K562 (cell line): ENCODE measurements at regions not wholly inside any gene's neighbourhood (a gene's known extent, or its start where the extent isn't known, plus 50 kb on each side); places are given as distances from the start of the nearest gene placed in this dataset.

Source experiments
- ATAC-seq: fragments of 200-7000 bp; cut with Tn5 transposase; 3 replicates; pipeline ENCODE4 v1.9.1; 2020; ENCODE audit warnings: moderate library complexity
- BruUV-seq: library from RNA; stranded (reverse); fragments of 400-500 nt; replicated peaks from 2 replicates; lab custom pipeline; 2021; lab: Mats Ljungman, UMichigan
- CTCF ChIA-PET: fragments of 300-600 bp; formaldehyde crosslinking; extraction: SDS; loops from one replicate; lab custom pipeline; 2021; ENCODE audit warnings: low intra/inter-chr PET ratio; lab: Yijun Ruan, JAX
- POLR2A ChIA-PET: fragments of 300-600, 350-650 bp; sonication (Branson Sonifier 250); formaldehyde crosslinking; extraction: SDS; loops from one replicate; lab custom pipeline; 2021; ENCODE audit warnings: antibody characterized with exemption, inconsistent platforms; lab: Yijun Ruan, JAX
- DNase-seq, 4 experiments: peaks; one replicate each; pipeline versions ENCODE4 v3.0.0 to v3.0.0-alpha.2; 2011 to 2018; ENCODE audit warnings: low spot score in 3 of 4, mixed read lengths in 3 of 4; ENCODE audit errors: extremely low read depth in 1 of 4
- FAIRE-seq: peaks from 2 replicates; lab custom pipeline; 2011; peaks lifted over from hg19 to GRCh38; lab: Jason Lieb, UNC
- H2AFZ ChIP-seq: 2 replicates; pipeline ENCODE4 v1.6.0; 2011; ENCODE audit warnings: low read depth, low read length, control low read depth, inconsistent platforms
- H3K27ac ChIP-seq: fragments of 200-600 bp; 3 replicates; pipeline ENCODE4 v1.8.0; 2011; ENCODE audit warnings: low read depth, mild to moderate bottlenecking, control low read depth, inconsistent platforms, low read length, moderate library complexity, mixed read lengths; ENCODE audit errors: extremely low read depth
- H3K27me3 ChIP-seq, 2 experiments: fragments of 300-600 bp in 1 of 2; 2 replicates in 1 of 2; 3 replicates in 1 of 2; pipeline versions ENCODE4 v1.6.0 to v1.8.0; 2011; ENCODE audit warnings: inconsistent platforms in 2 of 2, low read length in 2 of 2, mild to moderate bottlenecking in 1 of 2, mixed read lengths in 1 of 2, moderate library complexity in 1 of 2; ENCODE audit not compliant: control insufficient read depth in 2 of 2, insufficient read depth in 2 of 2
- H3K36me3 ChIP-seq: fragments of 300-600 bp; 3 replicates; pipeline ENCODE4 v1.8.0; 2011; ENCODE audit warnings: mild to moderate bottlenecking, low read length, inconsistent platforms; ENCODE audit not compliant: control insufficient read depth, insufficient read depth
- H3K4me1 ChIP-seq, 2 experiments: fragments of 200-600 bp in 1 of 2; replicated peaks in 1 of 2; 2 replicates in 1 of 2; 3 replicates in 1 of 2; pipeline versions ENCODE4 v1.5.1 to v1.8.0; 2011; ENCODE audit warnings: inconsistent platforms in 2 of 2, low read length in 2 of 2, mild to moderate bottlenecking in 1 of 2, mixed read lengths in 1 of 2, moderate library complexity in 1 of 2; ENCODE audit not compliant: control insufficient read depth in 2 of 2, insufficient read depth in 2 of 2
- H3K4me2 ChIP-seq: 2 replicates; pipeline ENCODE4 v1.6.1; 2011; ENCODE audit warnings: low read length, control low read depth, inconsistent platforms, mixed read lengths; ENCODE audit not compliant: insufficient read depth
- H3K4me3 ChIP-seq: fragments of 200-600 bp; sonication (generic), shearing (Covaris generic); 2 replicates; pipeline ENCODE4 v1.5.1; 2016; ENCODE audit warnings: control low read depth, inconsistent platforms
- H3K79me2 ChIP-seq: fragments of 200-600 bp; 3 replicates; pipeline ENCODE4 v1.8.0; 2011; ENCODE audit warnings: low read length, inconsistent platforms; ENCODE audit not compliant: control insufficient read depth, insufficient read depth
- H3K9ac ChIP-seq, 2 experiments: 2 replicates each; pipeline versions ENCODE4 v1.6.0 to v1.6.1; 2011; ENCODE audit warnings: low read depth in 2 of 2, low read length in 2 of 2, control low read depth in 1 of 2, inconsistent platforms in 1 of 2, mild to moderate bottlenecking in 1 of 2, mixed read lengths in 1 of 2; ENCODE audit not compliant: insufficient read depth in 1 of 2
- H3K9me1 ChIP-seq: one replicate; pipeline ENCODE4 v1.6.0; 2011; ENCODE audit warnings: inconsistent platforms, mild to moderate bottlenecking, low read length, moderate library complexity; ENCODE audit not compliant: control insufficient read depth, insufficient read depth
- H3K9me3 ChIP-seq: replicated peaks from 2 replicates; pipeline ENCODE4 v1.5.1; 2011; ENCODE audit warnings: low read depth, low read length, inconsistent platforms; ENCODE audit not compliant: control insufficient read depth, insufficient read depth
- H4K20me1 ChIP-seq: replicated peaks from 2 replicates; pipeline ENCODE4 v1.6.1; 2011; ENCODE audit warnings: low read length, inconsistent platforms, mixed read lengths; ENCODE audit not compliant: control insufficient read depth, insufficient read depth
- BCL6 ChIP-seq: fragments of 250-450 bp; sonication (Bioruptor Pico); IDR thresholded peaks from 2 replicates; pipeline ENCODE4 v1.4.0; 2020
- DIDO1 ChIP-seq: fragments of 450-650 bp; IDR thresholded peaks from 2 replicates; pipeline ENCODE4 v1.6.1; 2016; ENCODE audit warnings: low read depth, missing biosample characterization, missing genetic modification characterization
- FOXA1 ChIP-seq: fragments of 450-650 bp; IDR thresholded peaks from 2 replicates; pipeline ENCODE4 v1.6.1; 2016; ENCODE audit warnings: mild to moderate bottlenecking, borderline replicate concordance
- JUND ChIP-seq, 2 experiments: IDR thresholded peaks; 2 replicates in 1 of 2; 3 replicates in 1 of 2; pipeline ENCODE4 v1.6.1; 2011; ENCODE audit warnings: borderline replicate concordance in 2 of 2, low read depth in 2 of 2, low read length in 2 of 2, improper control_type of control experiment in 1 of 2, missing biosample characterization in 1 of 2, missing genetic modification characterization in 1 of 2, missing genetic modification reagents in 1 of 2
- KLF1 ChIP-seq: fragments of 450-650 bp; IDR thresholded peaks from 2 replicates; pipeline ENCODE4 v1.6.1; 2016; ENCODE audit warnings: missing genetic modification characterization, missing compliant biosample characterization
- MYC ChIP-seq, 2 experiments: fragments of 250-450 bp in 1 of 2; sonication (Bioruptor Pico) in 1 of 2; IDR thresholded peaks; 2 replicates each; pipeline versions ENCODE4 v1.5.1 to v1.6.1; 2012 to 2021; ENCODE audit warnings: low read depth in 2 of 2, borderline replicate concordance in 1 of 2, improper control_type of control experiment in 1 of 2, low read length in 1 of 2, mild to moderate bottlenecking in 1 of 2, moderate library complexity in 1 of 2
- NBN ChIP-seq: fragments of 450-650 bp; IDR thresholded peaks from 2 replicates; pipeline ENCODE4 v1.6.1; 2016; ENCODE audit warnings: low read depth, mild to moderate bottlenecking
- NR3C1 ChIP-seq: sonication (generic); formaldehyde crosslinking; IDR thresholded peaks from 2 replicates; pipeline ENCODE4 v1.8.1; 2022; ENCODE audit warnings: missing genetic modification reagents
- PCBP1 ChIP-seq: fragments of 200-400 bp; formaldehyde crosslinking; IDR thresholded peaks from 2 replicates; pipeline ENCODE4 v1.6.1; 2018; ENCODE audit warnings: mild to moderate bottlenecking, low read depth, low read length; ENCODE audit not compliant: poor library complexity, severe bottlenecking
- ZFP1 ChIP-seq: fragments of 450-650 bp; formaldehyde crosslinking; IDR thresholded peaks from 2 replicates; pipeline ENCODE4 v1.4.0; 2020; ENCODE audit warnings: mild to moderate bottlenecking, mixed read lengths
- ZNF140 ChIP-seq: fragments of 250-450 bp; sonication (Bioruptor Pico); IDR thresholded peaks from 2 replicates; pipeline ENCODE4 v1.8.0; 2021; ENCODE audit warnings: moderate library complexity, mild to moderate bottlenecking, inconsistent platforms
- ZNF316 ChIP-seq: fragments of 450-650 bp; IDR thresholded peaks from 2 replicates; pipeline ENCODE4 v1.6.1; 2016
- ZNF445 ChIP-seq: fragments of 250-450 bp; sonication (Bioruptor Pico); IDR thresholded peaks from 2 replicates; pipeline ENCODE4 v1.4.0; 2020; ENCODE audit warnings: low read depth, mild to moderate bottlenecking, moderate library complexity
- ZNF764 ChIP-seq: fragments of 250-450 bp; sonication (Bioruptor Pico); IDR thresholded peaks from 2 replicates; pipeline ENCODE4 v1.4.0; 2020; ENCODE audit warnings: low read depth, mild to moderate bottlenecking, moderate library complexity
- ZNF77 ChIP-seq: fragments of 250-450 bp; sonication (Bioruptor Pico); IDR thresholded peaks from 2 replicates; pipeline ENCODE4 v1.5.0; 2020
- ZSCAN32 ChIP-seq: fragments of 450-650 bp; formaldehyde crosslinking; IDR thresholded peaks from 2 replicates; pipeline ENCODE4 v1.4.0; 2020; ENCODE audit warnings: mild to moderate bottlenecking, moderate library complexity
- WGBS: fragments of 100-300 bp; shearing (Covaris generic); methylation state at CpG from one replicate; pipeline ENCODE4 v1.1.6; 2016; ENCODE audit warnings: low coverage, mixed read lengths; ENCODE audit not compliant: insufficient coverage; ENCODE audit errors: missing lambda C conversion rate; 5-methylcytosine and 5-hydroxymethylcytosine counted together
- in situ Hi-C: fragments of 300-500 bp; cut with MboI; formaldehyde crosslinking; loops from 4 replicates; pipeline ENCODE4 v1.15.0; 2018; ENCODE audit warnings: inconsistent platforms, mixed read lengths
- intact Hi-C: fragments of 100-400 bp; cut with micrococcal nuclease; formaldehyde crosslinking; loops from 2 replicates; pipeline ENCODE4 v1.14.2; 2022
- TF ChIP-seq, protein P1 (sequence below): fragments of 450-650 bp; IDR thresholded peaks from 2 replicates; pipeline ENCODE4 v1.7.0; 2016; ENCODE audit warnings: borderline replicate concordance
- TF ChIP-seq, protein P2 (sequence below): fragments of 250-450 bp; sonication (Bioruptor Pico); IDR thresholded peaks from 2 replicates; pipeline ENCODE4 v1.4.0; 2020; ENCODE audit warnings: mild to moderate bottlenecking, moderate library complexity

DNA sequence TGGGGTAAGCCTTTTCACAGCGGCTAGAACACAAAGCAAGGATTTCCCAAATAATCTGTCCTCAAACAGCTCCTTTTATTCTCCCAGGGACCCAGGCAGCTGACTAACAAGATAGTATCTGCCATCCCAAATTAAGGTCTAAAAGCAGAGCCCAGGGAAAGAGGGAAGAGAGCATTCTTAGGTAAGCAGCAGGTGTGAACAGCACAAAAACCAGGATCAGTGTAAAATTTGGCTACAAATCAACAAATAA, 79.9 kb downstream of the RBMXL2 start:
- Histone ChIP-seq H3K4me3 (no peak overlapping the region), H3K27ac (no peak overlapping the region), H3K36me3 (no peaks in the 10 kb centered on the region), H3K4me2 (no peak overlapping the region), H3K9ac (no peak overlapping the region), H3K4me1 (no peaks in the 10 kb centered on the region), H3K79me2 (no peaks in the 10 kb centered on the region), H2AFZ (no peak overlapping the region), H3K9me3 (no peaks in the 10 kb centered on the region), H4K20me1 (no peaks in the 10 kb centered on the region), H3K9me1 (no peaks in the 10 kb centered on the region), H3K27me3 (no peaks in the 10 kb centered on the region)
- ATAC-seq (no peak), DNase-seq (no peak), FAIRE-seq (no peak)
- ChIA-PET CTCF (no interaction called here), POLR2A (no interaction called here)
- in situ Hi-C loops: no loop called here
- 9% methylated on average over 1 of the region's 1 CpG for WGBS
- intact Hi-C loops: no loop called here
- no TSS peak for BruUV-seq
- TF ChIP-seq NR3C1 (CRISPR knock-in tag) (no peak), ZNF140 (CRISPR knock-in tag) (no peak), MYC (IDR thresholded peaks at IDR 0.05; ENCODE audit: low read depth, low read length) (no peak), MYC (CRISPR knock-in tag; IDR thresholded peaks at IDR 0.05; ENCODE audit: borderline replicate concordance, low read depth) (no peak), KLF1 (tag) (no peak), ZNF764 (CRISPR knock-in tag) (no peak), JUND (IDR thresholded peaks at IDR 0.05; ENCODE audit: borderline replicate concordance, low read depth, low read length) (no peak), JUND (tag; IDR thresholded peaks at IDR 0.05; ENCODE audit: borderline replicate concordance, low read depth, low read length) (no peak), FOXA1 (no peak), BCL6 (CRISPR knock-in tag) (no peak), ZNF445 (CRISPR knock-in tag) (no peak), ZNF77 (no peak), ZSCAN32 (no peak), ZFP1 (CRISPR knock-in tag) (no peak), PCBP1 (no peak), ZNF316 (no peak), DIDO1 (tag) (no peak), NBN (no peak)
- TF ChIP-seq, protein P1, sequence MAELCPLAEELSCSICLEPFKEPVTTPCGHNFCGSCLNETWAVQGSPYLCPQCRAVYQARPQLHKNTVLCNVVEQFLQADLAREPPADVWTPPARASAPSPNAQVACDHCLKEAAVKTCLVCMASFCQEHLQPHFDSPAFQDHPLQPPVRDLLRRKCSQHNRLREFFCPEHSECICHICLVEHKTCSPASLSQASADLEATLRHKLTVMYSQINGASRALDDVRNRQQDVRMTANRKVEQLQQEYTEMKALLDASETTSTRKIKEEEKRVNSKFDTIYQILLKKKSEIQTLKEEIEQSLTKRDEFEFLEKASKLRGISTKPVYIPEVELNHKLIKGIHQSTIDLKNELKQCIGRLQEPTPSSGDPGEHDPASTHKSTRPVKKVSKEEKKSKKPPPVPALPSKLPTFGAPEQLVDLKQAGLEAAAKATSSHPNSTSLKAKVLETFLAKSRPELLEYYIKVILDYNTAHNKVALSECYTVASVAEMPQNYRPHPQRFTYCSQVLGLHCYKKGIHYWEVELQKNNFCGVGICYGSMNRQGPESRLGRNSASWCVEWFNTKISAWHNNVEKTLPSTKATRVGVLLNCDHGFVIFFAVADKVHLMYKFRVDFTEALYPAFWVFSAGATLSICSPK: no peak
- TF ChIP-seq, protein P2, sequence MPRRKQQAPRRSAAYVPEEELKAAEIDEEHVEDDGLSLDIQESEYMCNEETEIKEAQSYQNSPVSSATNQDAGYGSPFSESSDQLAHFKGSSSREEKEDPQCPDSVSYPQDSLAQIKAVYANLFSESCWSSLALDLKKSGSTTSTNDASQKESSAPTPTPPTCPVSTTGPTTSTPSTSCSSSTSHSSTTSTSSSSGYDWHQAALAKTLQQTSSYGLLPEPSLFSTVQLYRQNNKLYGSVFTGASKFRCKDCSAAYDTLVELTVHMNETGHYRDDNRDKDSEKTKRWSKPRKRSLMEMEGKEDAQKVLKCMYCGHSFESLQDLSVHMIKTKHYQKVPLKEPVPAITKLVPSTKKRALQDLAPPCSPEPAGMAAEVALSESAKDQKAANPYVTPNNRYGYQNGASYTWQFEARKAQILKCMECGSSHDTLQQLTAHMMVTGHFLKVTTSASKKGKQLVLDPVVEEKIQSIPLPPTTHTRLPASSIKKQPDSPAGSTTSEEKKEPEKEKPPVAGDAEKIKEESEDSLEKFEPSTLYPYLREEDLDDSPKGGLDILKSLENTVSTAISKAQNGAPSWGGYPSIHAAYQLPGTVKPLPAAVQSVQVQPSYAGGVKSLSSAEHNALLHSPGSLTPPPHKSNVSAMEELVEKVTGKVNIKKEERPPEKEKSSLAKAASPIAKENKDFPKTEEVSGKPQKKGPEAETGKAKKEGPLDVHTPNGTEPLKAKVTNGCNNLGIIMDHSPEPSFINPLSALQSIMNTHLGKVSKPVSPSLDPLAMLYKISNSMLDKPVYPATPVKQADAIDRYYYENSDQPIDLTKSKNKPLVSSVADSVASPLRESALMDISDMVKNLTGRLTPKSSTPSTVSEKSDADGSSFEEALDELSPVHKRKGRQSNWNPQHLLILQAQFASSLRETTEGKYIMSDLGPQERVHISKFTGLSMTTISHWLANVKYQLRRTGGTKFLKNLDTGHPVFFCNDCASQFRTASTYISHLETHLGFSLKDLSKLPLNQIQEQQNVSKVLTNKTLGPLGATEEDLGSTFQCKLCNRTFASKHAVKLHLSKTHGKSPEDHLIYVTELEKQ (CRISPR knock-in tag): no peak
